NCI-H460 (cell line): ENCODE measurements at regions not wholly inside any gene's neighbourhood (a gene's known extent, or its start where the extent isn't known, plus 50 kb on each side); places are given as distances from the start of the nearest gene placed in this dataset.

ENCODE experiments used
- DNase-seq: peaks from one replicate; pipeline ENCODE4 v3.0.0-alpha.2; 2016; ENCODE audit warnings: low read depth; ENCODE audit errors: extremely low read depth

GRCh38 chr4:115292320-115293092 lies 179.1 kb upstream of the NDST4 start:
- no peak for DNase-seq

- DNase-seq, result no peak
Observed at GRCh38 chr4:115287426-115287825, 174.0 kb upstream of the NDST4 start.

- no peak for DNase-seq
Observed at GRCh38 chr4:115279330-115279729, 165.9 kb upstream of the NDST4 start.

- no peak for DNase-seq
Observed at GRCh38 chr4:115278830-115279229, 165.4 kb upstream of the NDST4 start.

- no peak for DNase-seq
Observed at GRCh38 chr4:115275615-115276014, 162.2 kb upstream of the NDST4 start.

- no peak for DNase-seq
Observed at GRCh38 chr4:115274545-115274944, 161.1 kb upstream of the NDST4 start.

GRCh38 chr4:115272594-115272993 lies 159.2 kb upstream of the NDST4 start:
- DNase-seq, result no peak

- DNase-seq, result no peak
Observed at GRCh38 chr4:115272185-115272584, 158.8 kb upstream of the NDST4 start.

GRCh38 chr4:115260195-115260594 lies 146.8 kb upstream of the NDST4 start:
- DNase-seq, result no peak

- DNase-seq, result no peak
Observed at GRCh38 chr4:115259642-115260041, 146.2 kb upstream of the NDST4 start.

GRCh38 chr4:115249808-115250207 lies 136.4 kb upstream of the NDST4 start:
- DNase-seq, result no peak

- peak; percentile 14 for DNase-seq
Observed at GRCh38 chr4:115234405-115235093, 121.1 kb upstream of the NDST4 start.

- no peak for DNase-seq
Observed at GRCh38 chr4:115233600-115233999, 120.2 kb upstream of the NDST4 start.

GRCh38 chr4:115229873-115230272 lies 116.5 kb upstream of the NDST4 start:
- DNase-seq, result no peak

- no peak for DNase-seq
Observed at GRCh38 chr4:115228851-115229250, 115.4 kb upstream of the NDST4 start.

- DNase-seq, result no peak
Observed at GRCh38 chr4:115222061-115222460, 108.6 kb upstream of the NDST4 start.

- no peak for DNase-seq
Observed at GRCh38 chr4:115219862-115220261, 106.4 kb upstream of the NDST4 start.

GRCh38 chr4:115219315-115219860 lies 106.0 kb upstream of the NDST4 start:
- no peak for DNase-seq

GRCh38 chr4:115215935-115216334 lies 102.5 kb upstream of the NDST4 start:
- no peak for DNase-seq

- no peak for DNase-seq
Observed at GRCh38 chr4:115213716-115214115, 100.3 kb upstream of the NDST4 start.

- DNase-seq, result no peak
Observed at GRCh38 chr4:115201042-115201330, 87.6 kb upstream of the NDST4 start.
